Neural cell (in vitro differentiated cells): ENCODE measurements at regions not wholly inside any gene's neighbourhood (a gene's known extent, or its start where the extent isn't known, plus 50 kb on each side); places are given as distances from the start of the nearest gene placed in this dataset.
"Not testable (repeated sequence)": the region's sequence is repeated elsewhere in the genome, so short reads cannot be mapped to it uniquely, and the experiment has no call there.

Experiments used
- H2AFZ ChIP-seq: fragments of 200-600, 300-800 bp; sonication (generic), shearing (Covaris generic); 2 replicates; pipeline ENCODE4 v1.6.0; 2014; ENCODE audit warnings: low read depth, mild to moderate bottlenecking, antibody characterized with exemption, low read length, moderate library complexity
- H3F3A ChIP-seq: fragments of 200-600 bp; shearing (Covaris generic); 2 replicates; pipeline ENCODE4 v1.6.1; 2016; ENCODE audit warnings: mild to moderate bottlenecking, moderate library complexity, mixed read lengths, antibody characterized with exemption, low read length; ENCODE audit not compliant: insufficient read depth, poor library complexity, severe bottlenecking
- H3K27ac ChIP-seq: fragments of 200-600, 300-800 bp; sonication (generic), shearing (Covaris generic); 2 replicates; pipeline ENCODE4 v1.5.1; 2014; ENCODE audit warnings: mild to moderate bottlenecking, low read length, moderate library complexity
- H3K27me3 ChIP-seq: fragments of 300-800, 200-600 bp; sonication (generic), shearing (Covaris generic); 2 replicates; pipeline ENCODE4 v1.6.0; 2014; ENCODE audit warnings: mild to moderate bottlenecking, low read depth, low read length, moderate library complexity; ENCODE audit not compliant: insufficient read depth
- H3K36me3 ChIP-seq: fragments of 300-800, 200-600 bp; sonication (generic), shearing (Covaris generic); 2 replicates; pipeline ENCODE4 v1.5.1; 2014; ENCODE audit warnings: mild to moderate bottlenecking, antibody characterized with exemption, low read length, moderate library complexity; ENCODE audit not compliant: insufficient read depth
- H3K4me2 ChIP-seq: fragments of 300-800, 200-600 bp; sonication (generic), shearing (Covaris generic); 2 replicates; pipeline ENCODE4 v1.6.0; 2014; ENCODE audit warnings: mild to moderate bottlenecking, low read length
- H3K4me3 ChIP-seq: fragments of 300-800, 200-600 bp; sonication (generic), shearing (Covaris generic); 2 replicates; pipeline ENCODE4 v1.5.1; 2014; ENCODE audit warnings: mild to moderate bottlenecking, low read length, moderate library complexity
- H3K79me2 ChIP-seq: fragments of 200-600 bp; shearing (Covaris generic); replicated peaks from 2 replicates; pipeline ENCODE4 v1.6.0; 2014; ENCODE audit warnings: mild to moderate bottlenecking, low read length, moderate library complexity; ENCODE audit not compliant: insufficient read depth
- H3K9ac ChIP-seq: fragments of 300-800, 200-600 bp; sonication (generic), shearing (Covaris generic); 2 replicates; pipeline ENCODE4 v1.6.1; 2016; ENCODE audit warnings: mild to moderate bottlenecking, low read length, mixed read lengths
- H3K9me2 ChIP-seq: fragments of 200-600 bp; shearing (Covaris generic); 2 replicates; pipeline ENCODE4 v1.6.1; 2016; ENCODE audit warnings: mild to moderate bottlenecking, low read length, mixed read lengths; ENCODE audit not compliant: insufficient read depth
- H3K9me3 ChIP-seq: fragments of 200-600, 300-800 bp; sonication (generic), shearing (Covaris generic); 2 replicates; pipeline ENCODE4 v1.6.1; 2016; ENCODE audit warnings: mild to moderate bottlenecking, mixed run types, low read length, moderate library complexity, mixed read lengths
- H4K20me1 ChIP-seq: fragments of 200-600 bp; shearing (Covaris generic); 2 replicates; pipeline ENCODE4 v1.6.1; 2016; ENCODE audit warnings: mild to moderate bottlenecking, mixed run types; ENCODE audit not compliant: insufficient read depth
- CTCF ChIP-seq: fragments of 450-650 bp; IDR thresholded peaks from 2 replicates; pipeline ENCODE4 v1.5.1; 2014; ENCODE audit warnings: antibody characterized with exemption, mild to moderate bottlenecking, moderate library complexity; ENCODE audit not compliant: poor library complexity, severe bottlenecking
- EP300 ChIP-seq: fragments of 450-650 bp; conservative IDR thresholded peaks from 2 replicates; pipeline ENCODE4 v1.6.1; 2014; ENCODE audit warnings: antibody characterized with exemption, mild to moderate bottlenecking, moderate library complexity; ENCODE audit not compliant: poor library complexity, severe bottlenecking
- EZH2 ChIP-seq: fragments of 200-600, 300-800 bp; shearing (Covaris generic), sonication (generic); IDR thresholded peaks from 2 replicates; pipeline ENCODE4 v1.6.1; 2014; ENCODE audit warnings: antibody characterized with exemption, low read length, borderline replicate concordance, mild to moderate bottlenecking; ENCODE audit not compliant: insufficient read depth, poor library complexity, severe bottlenecking
- MXI1 ChIP-seq: fragments of 450-650 bp; conservative IDR thresholded peaks from 2 replicates; pipeline ENCODE4 v1.6.1; 2014; ENCODE audit warnings: antibody characterized with exemption, mild to moderate bottlenecking; ENCODE audit not compliant: poor library complexity, severe bottlenecking
- POLR2AphosphoS5 ChIP-seq: IDR thresholded peaks from 2 replicates; pipeline ENCODE4 v1.6.1; 2012
- RAD21 ChIP-seq: fragments of 450-650 bp; conservative IDR thresholded peaks from 2 replicates; pipeline ENCODE4 v1.6.1; 2014; ENCODE audit warnings: antibody characterized with exemption, mild to moderate bottlenecking, moderate library complexity
- SMC3 ChIP-seq: fragments of 450-650 bp; conservative IDR thresholded peaks from 2 replicates; pipeline ENCODE4 v1.6.1; 2014; ENCODE audit warnings: antibody characterized with exemption, mild to moderate bottlenecking, moderate library complexity; ENCODE audit not compliant: poor library complexity
- TAF1 ChIP-seq: IDR thresholded peaks from 2 replicates; pipeline ENCODE4 v1.6.1; 2012; ENCODE audit warnings: low read depth
- TF ChIP-seq, protein P1 (sequence below): IDR thresholded peaks from 2 replicates; pipeline ENCODE4 v1.6.1; 2012; ENCODE audit warnings: borderline replicate concordance

- Histone ChIP-seq H3K27ac (no peak overlapping the region), H3K9me3 (peaks cover 1% of the 10 kb centered on the region), H3K4me3 (no peak overlapping the region), H3F3A (no peaks in the 10 kb centered on the region), H3K9ac (no peak overlapping the region), H3K27me3 (no peaks in the 10 kb centered on the region), H3K36me3 (no peaks in the 10 kb centered on the region), H3K4me2 (no peak overlapping the region), H3K9me2 (no peaks in the 10 kb centered on the region), H3K79me2 (no peaks in the 10 kb centered on the region), H4K20me1 (no peaks in the 10 kb centered on the region), H2AFZ (no peak overlapping the region)
- no peak for TF ChIP-seq EZH2
- TF ChIP-seq EP300 = no peak
- TF ChIP-seq POLR2AphosphoS5 = no peak
- TF ChIP-seq, protein P1, sequence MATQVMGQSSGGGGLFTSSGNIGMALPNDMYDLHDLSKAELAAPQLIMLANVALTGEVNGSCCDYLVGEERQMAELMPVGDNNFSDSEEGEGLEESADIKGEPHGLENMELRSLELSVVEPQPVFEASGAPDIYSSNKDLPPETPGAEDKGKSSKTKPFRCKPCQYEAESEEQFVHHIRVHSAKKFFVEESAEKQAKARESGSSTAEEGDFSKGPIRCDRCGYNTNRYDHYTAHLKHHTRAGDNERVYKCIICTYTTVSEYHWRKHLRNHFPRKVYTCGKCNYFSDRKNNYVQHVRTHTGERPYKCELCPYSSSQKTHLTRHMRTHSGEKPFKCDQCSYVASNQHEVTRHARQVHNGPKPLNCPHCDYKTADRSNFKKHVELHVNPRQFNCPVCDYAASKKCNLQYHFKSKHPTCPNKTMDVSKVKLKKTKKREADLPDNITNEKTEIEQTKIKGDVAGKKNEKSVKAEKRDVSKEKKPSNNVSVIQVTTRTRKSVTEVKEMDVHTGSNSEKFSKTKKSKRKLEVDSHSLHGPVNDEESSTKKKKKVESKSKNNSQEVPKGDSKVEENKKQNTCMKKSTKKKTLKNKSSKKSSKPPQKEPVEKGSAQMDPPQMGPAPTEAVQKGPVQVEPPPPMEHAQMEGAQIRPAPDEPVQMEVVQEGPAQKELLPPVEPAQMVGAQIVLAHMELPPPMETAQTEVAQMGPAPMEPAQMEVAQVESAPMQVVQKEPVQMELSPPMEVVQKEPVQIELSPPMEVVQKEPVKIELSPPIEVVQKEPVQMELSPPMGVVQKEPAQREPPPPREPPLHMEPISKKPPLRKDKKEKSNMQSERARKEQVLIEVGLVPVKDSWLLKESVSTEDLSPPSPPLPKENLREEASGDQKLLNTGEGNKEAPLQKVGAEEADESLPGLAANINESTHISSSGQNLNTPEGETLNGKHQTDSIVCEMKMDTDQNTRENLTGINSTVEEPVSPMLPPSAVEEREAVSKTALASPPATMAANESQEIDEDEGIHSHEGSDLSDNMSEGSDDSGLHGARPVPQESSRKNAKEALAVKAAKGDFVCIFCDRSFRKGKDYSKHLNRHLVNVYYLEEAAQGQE = no peak
- no peak for TF ChIP-seq TAF1
Observed at GRCh38 chr5:147113967-147114366, 120.9 kb upstream of the STK32A start.

- H3K36me3 ChIP-seq, H3K79me2 ChIP-seq, H2AFZ ChIP-seq, H3K27me3 ChIP-seq, H3F3A ChIP-seq, H3K27ac ChIP-seq, H3K4me2 ChIP-seq, H3K9ac ChIP-seq, H3K4me3 ChIP-seq, H3K9me3 ChIP-seq, H4K20me1 ChIP-seq, H3K9me2 ChIP-seq: not testable (repeated sequence)
Observed at GRCh38 chr5:147139759-147140158, 95.1 kb upstream of the STK32A start.

- no peak overlapping the region for H3K27ac ChIP-seq
- no peak overlapping the region for H3K4me2 ChIP-seq
- H3F3A ChIP-seq = no peaks in the 10 kb centered on the region
- no peaks in the 10 kb centered on the region for H3K79me2 ChIP-seq
- no peak overlapping the region for H3K4me3 ChIP-seq
- no peak overlapping the region for H3K9ac ChIP-seq
- H3K9me3 ChIP-seq = no peaks in the 10 kb centered on the region
- no peak overlapping the region for H2AFZ ChIP-seq
- H3K27me3 ChIP-seq = no peaks in the 10 kb centered on the region
- TF ChIP-seq, protein P1 = no peak
- no peak for TF ChIP-seq EP300
- no peak for TF ChIP-seq SMC3
- no peak for TF ChIP-seq CTCF
- TF ChIP-seq TAF1 = no peak
- TF ChIP-seq POLR2AphosphoS5 = no peak
- no peak for TF ChIP-seq MXI1
- TF ChIP-seq EZH2 = no peak
- no peak for TF ChIP-seq RAD21
- no peaks in the 10 kb centered on the region for H4K20me1 ChIP-seq
- no peaks in the 10 kb centered on the region for H3K36me3 ChIP-seq
- no peaks in the 10 kb centered on the region for H3K9me2 ChIP-seq
Observed at GRCh38 chr5:147140558-147140957, 94.3 kb upstream of the STK32A start.

DNA sequence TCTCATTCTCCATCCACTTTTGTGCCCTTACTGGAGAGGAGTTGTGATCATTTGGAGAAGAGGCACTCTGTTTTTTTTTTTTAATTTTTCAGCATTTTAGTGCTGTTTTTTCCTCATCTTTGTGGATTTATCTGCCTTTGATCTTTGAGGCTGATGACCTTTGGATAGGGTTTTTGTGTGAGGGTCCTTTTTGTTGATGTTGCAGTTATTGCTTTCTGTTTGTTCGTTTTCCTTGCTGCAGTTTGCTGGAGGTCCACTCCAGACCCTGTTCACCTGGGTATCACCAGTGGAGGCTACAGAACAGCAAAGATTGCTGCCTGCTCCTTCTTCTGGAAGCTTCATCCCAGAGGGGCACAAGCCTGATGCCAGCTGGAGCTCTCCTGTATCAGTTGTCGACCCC, 93.2 kb upstream of the STK32A start:
- not testable (repeated sequence) for H2AFZ ChIP-seq, H3K9me2 ChIP-seq, H3K79me2 ChIP-seq

More for the DNA sequence above, 93.2 kb upstream of the STK32A start:
- H3F3A ChIP-seq, H3K36me3 ChIP-seq, H4K20me1 ChIP-seq, H3K27me3 ChIP-seq, H3K4me2 ChIP-seq, H3K27ac ChIP-seq, H3K9me3 ChIP-seq, H3K4me3 ChIP-seq, H3K9ac ChIP-seq: not testable (repeated sequence)
